ENCODE measurements at regions not wholly inside any gene's neighbourhood (a gene's known extent, or its start where the extent isn't known, plus 50 kb on each side); places are given as distances from the start of the nearest gene placed in this dataset.

GRCh38 chr11:95363708-95364107 lies 132.7 kb upstream of the SESN3 start:
- Histone ChIP-seq H3K27me3 (no peaks in the 10 kb centered on the region), H3K4me1 (peaks cover 0 to 36% (median 10%) of the 10 kb centered on the region in 9 donors), H3K4me3 (no peak overlapping the region), H3K9me3 (no peaks in the 10 kb centered on the region), H3K27ac (no peak overlapping the region), H3K36me3 (no peaks in the 10 kb centered on the region)
- intact Hi-C loops (cut with DNase I), result no loop called here
- TF ChIP-seq CTCF (IDR thresholded peaks at IDR 0.05), result no peak
- DNase-seq (no peak), ATAC-seq (no peak)
- WGBS, 2 donors, result 63 to 64% methylated on average over 8 of the region's 8 CpGs

- TF ChIP-seq CTCF (IDR thresholded peaks at IDR 0.05), result no peak
- H3K9me3 ChIP-seq, result no peaks in the 10 kb centered on the region
- intact Hi-C loops (cut with DNase I), result no loop called here
- H3K36me3 ChIP-seq, result no peaks in the 10 kb centered on the region
- DNase-seq (no peak), ATAC-seq (no peak)
- H3K27ac ChIP-seq, result no peak overlapping the region
- 68 to 70% methylated on average over 3 of the region's 3 CpGs for WGBS, 2 donors
- H3K4me3 ChIP-seq, result no peak overlapping the region
- no peaks in the 10 kb centered on the region for H3K27me3 ChIP-seq
- peaks cover 0 to 41% (median 15%) of the 10 kb centered on the region in 9 donors for H3K4me1 ChIP-seq
Observed at GRCh38 chr11:95363164-95363563, 132.2 kb upstream of the SESN3 start.

- ATAC-seq, result no peak
- intact Hi-C loops (cut with DNase I), result no loop called here
- Histone ChIP-seq H3K27ac (no peak overlapping the region), H3K36me3 (no peaks in the 10 kb centered on the region), H3K4me1 (peaks cover 0 to 41% (median 15%) of the 10 kb centered on the region in 9 donors), H3K9me3 (no peaks in the 10 kb centered on the region), H3K4me3 (no peak overlapping the region), H3K27me3 (no peaks in the 10 kb centered on the region)
- TF ChIP-seq CTCF (IDR thresholded peaks at IDR 0.05), result no peak
- WGBS, 2 donors, result 97 to 98% methylated on average over 2 of the region's 2 CpGs
- no peak for DNase-seq
Observed at GRCh38 chr11:95361180-95361579, 130.2 kb upstream of the SESN3 start.

- 93 to 95% methylated on average over 8 of the region's 8 CpGs for WGBS, 2 donors
- no peak for TF ChIP-seq CTCF (IDR thresholded peaks at IDR 0.05)
- H3K4me1 ChIP-seq, result peaks cover 0 to 38% (median 15%) of the 10 kb centered on the region in 9 donors
- H3K4me3 ChIP-seq, result no peak overlapping the region
- no peak overlapping the region for H3K27ac ChIP-seq
- DNase-seq (no peak), ATAC-seq (no peak)
- H3K27me3 ChIP-seq, result no peaks in the 10 kb centered on the region
- no peaks in the 10 kb centered on the region for H3K9me3 ChIP-seq
- H3K36me3 ChIP-seq, result no peaks in the 10 kb centered on the region
- intact Hi-C loops (cut with DNase I), result no loop called here
Observed at GRCh38 chr11:95360377-95361075, 129.5 kb upstream of the SESN3 start.
